ENCODE measurements at regions not wholly inside any gene's neighbourhood (a gene's known extent, or its start where the extent isn't known, plus 50 kb on each side); places are given as distances from the start of the nearest gene placed in this dataset.

DNA sequence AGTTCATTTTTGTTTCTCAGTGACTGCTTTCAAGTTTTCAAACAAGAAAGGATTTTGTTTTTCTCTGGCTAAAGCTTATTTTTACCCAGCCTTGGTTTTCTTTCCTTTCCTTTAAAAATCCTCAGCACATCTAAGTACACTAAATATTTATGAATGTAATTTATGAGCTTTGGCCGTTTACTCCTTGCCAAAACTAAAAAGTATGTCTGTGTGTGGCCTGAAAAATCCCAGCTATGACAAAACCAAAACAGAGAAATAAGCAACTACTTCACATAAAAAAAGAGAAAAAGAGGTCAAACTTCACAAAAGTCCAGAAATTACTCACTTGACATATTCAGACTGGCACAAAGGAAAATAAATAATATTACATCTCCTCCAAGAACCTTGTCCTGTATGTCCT is 365.1 kb upstream of the NFE2L3 start:
- TF ChIP-seq, protein P1, sequence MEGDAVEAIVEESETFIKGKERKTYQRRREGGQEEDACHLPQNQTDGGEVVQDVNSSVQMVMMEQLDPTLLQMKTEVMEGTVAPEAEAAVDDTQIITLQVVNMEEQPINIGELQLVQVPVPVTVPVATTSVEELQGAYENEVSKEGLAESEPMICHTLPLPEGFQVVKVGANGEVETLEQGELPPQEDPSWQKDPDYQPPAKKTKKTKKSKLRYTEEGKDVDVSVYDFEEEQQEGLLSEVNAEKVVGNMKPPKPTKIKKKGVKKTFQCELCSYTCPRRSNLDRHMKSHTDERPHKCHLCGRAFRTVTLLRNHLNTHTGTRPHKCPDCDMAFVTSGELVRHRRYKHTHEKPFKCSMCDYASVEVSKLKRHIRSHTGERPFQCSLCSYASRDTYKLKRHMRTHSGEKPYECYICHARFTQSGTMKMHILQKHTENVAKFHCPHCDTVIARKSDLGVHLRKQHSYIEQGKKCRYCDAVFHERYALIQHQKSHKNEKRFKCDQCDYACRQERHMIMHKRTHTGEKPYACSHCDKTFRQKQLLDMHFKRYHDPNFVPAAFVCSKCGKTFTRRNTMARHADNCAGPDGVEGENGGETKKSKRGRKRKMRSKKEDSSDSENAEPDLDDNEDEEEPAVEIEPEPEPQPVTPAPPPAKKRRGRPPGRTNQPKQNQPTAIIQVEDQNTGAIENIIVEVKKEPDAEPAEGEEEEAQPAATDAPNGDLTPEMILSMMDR (IDR thresholded peaks at IDR 0.05) = no peak
- no peak for TF ChIP-seq POLR2A (IDR thresholded peaks at IDR 0.05)

Measured in Peyer's patch (tissue), 4 donors.